Activated naive CD8-positive, alpha-beta T cell (primary cell): ENCODE measurements at regions not wholly inside any gene's neighbourhood (a gene's known extent, or its start where the extent isn't known, plus 50 kb on each side); places are given as distances from the start of the nearest gene placed in this dataset.

Experiments used
- H3K27ac Mint-ChIP-seq: one replicate; pipeline ENCODE4 v1.8.0; 2021; ENCODE audit warnings: mixed read lengths
- H3K27me3 Mint-ChIP-seq: one replicate; pipeline ENCODE4 v1.8.0; 2021; ENCODE audit warnings: mixed read lengths
- H3K36me3 Mint-ChIP-seq: one replicate; pipeline ENCODE4 v1.8.0; 2021; ENCODE audit warnings: mixed read lengths
- H3K4me1 Mint-ChIP-seq: one replicate; pipeline ENCODE4 v1.8.0; 2021; ENCODE audit warnings: low read depth, mixed read lengths
- H3K4me3 Mint-ChIP-seq: one replicate; pipeline ENCODE4 v1.8.0; 2021; ENCODE audit warnings: mild to moderate bottlenecking, mixed read lengths
- H3K9me3 Mint-ChIP-seq: one replicate; pipeline ENCODE4 v1.8.0; 2021; ENCODE audit warnings: low read depth, mixed read lengths

GRCh38 chr15:38864827-38865581 is 300.4 kb upstream of the RASGRP1 start:
- H3K4me3 Mint-ChIP-seq, result no peak overlapping the region
- no peaks in the 10 kb centered on the region for H3K4me1 Mint-ChIP-seq
- no peaks in the 10 kb centered on the region for H3K9me3 Mint-ChIP-seq
- no peaks in the 10 kb centered on the region for H3K36me3 Mint-ChIP-seq
- H3K27me3 Mint-ChIP-seq, result peaks cover 5% of the 10 kb centered on the region
- no peak overlapping the region for H3K27ac Mint-ChIP-seq

- H3K27me3 Mint-ChIP-seq, result peaks cover 7% of the 10 kb centered on the region
- H3K27ac Mint-ChIP-seq, result no peak overlapping the region
- H3K4me3 Mint-ChIP-seq, result no peak overlapping the region
- no peaks in the 10 kb centered on the region for H3K9me3 Mint-ChIP-seq
- H3K4me1 Mint-ChIP-seq, result no peaks in the 10 kb centered on the region
- H3K36me3 Mint-ChIP-seq, result no peaks in the 10 kb centered on the region
These were observed 302.9 kb upstream of the RASGRP1 start for GRCh38 chr15:38867556-38867955.

- Mint-ChIP-seq H3K9me3 (no peaks in the 10 kb centered on the region), H3K36me3 (no peaks in the 10 kb centered on the region), H3K27ac (no peak overlapping the region), H3K4me3 (no peak overlapping the region), H3K4me1 (no peaks in the 10 kb centered on the region), H3K27me3 (peaks cover 10% of the 10 kb centered on the region)
These were observed 303.9 kb upstream of the RASGRP1 start for GRCh38 chr15:38868326-38869114.

GRCh38 chr15:38871638-38872037 is 307.0 kb upstream of the RASGRP1 start:
- Mint-ChIP-seq H3K4me3 (no peak overlapping the region), H3K27ac (no peak overlapping the region), H3K27me3 (peaks cover 10% of the 10 kb centered on the region), H3K9me3 (no peaks in the 10 kb centered on the region), H3K4me1 (no peaks in the 10 kb centered on the region), H3K36me3 (no peaks in the 10 kb centered on the region)

- H3K4me1 Mint-ChIP-seq, result no peaks in the 10 kb centered on the region
- H3K27ac Mint-ChIP-seq, result no peak overlapping the region
- no peaks in the 10 kb centered on the region for H3K9me3 Mint-ChIP-seq
- peaks cover 8% of the 10 kb centered on the region for H3K27me3 Mint-ChIP-seq
- no peaks in the 10 kb centered on the region for H3K36me3 Mint-ChIP-seq
- no peak overlapping the region for H3K4me3 Mint-ChIP-seq
These were observed 308.1 kb upstream of the RASGRP1 start for GRCh38 chr15:38872732-38873131.

- H3K4me1 Mint-ChIP-seq, result no peaks in the 10 kb centered on the region
These were observed 308.5 kb upstream of the RASGRP1 start for GRCh38 chr15:38873158-38873557.

GRCh38 chr15:38874464-38874863 is 309.9 kb upstream of the RASGRP1 start:
- Mint-ChIP-seq H3K4me3 (no peak overlapping the region), H3K9me3 (no peaks in the 10 kb centered on the region), H3K4me1 (no peaks in the 10 kb centered on the region), H3K36me3 (no peaks in the 10 kb centered on the region), H3K27me3 (peaks cover 8% of the 10 kb centered on the region), H3K27ac (no peak overlapping the region)

More at GRCh38 chr15:38873158-38873557, 308.5 kb upstream of the RASGRP1 start:
- Mint-ChIP-seq H3K36me3 (no peaks in the 10 kb centered on the region), H3K27me3 (peaks cover 8% of the 10 kb centered on the region), H3K27ac (no peak overlapping the region), H3K9me3 (no peaks in the 10 kb centered on the region), H3K4me3 (no peak overlapping the region)

GRCh38 chr15:38876211-38876610 is 311.6 kb upstream of the RASGRP1 start:
- H3K4me1 Mint-ChIP-seq, result no peaks in the 10 kb centered on the region
- no peak overlapping the region for H3K4me3 Mint-ChIP-seq
- no peak overlapping the region for H3K27ac Mint-ChIP-seq
- no peaks in the 10 kb centered on the region for H3K36me3 Mint-ChIP-seq
- H3K27me3 Mint-ChIP-seq, result peaks cover 8% of the 10 kb centered on the region
- H3K9me3 Mint-ChIP-seq, result no peaks in the 10 kb centered on the region

GRCh38 chr15:38876621-38877020 is 312.0 kb upstream of the RASGRP1 start:
- H3K27ac Mint-ChIP-seq, result no peak overlapping the region
- no peaks in the 10 kb centered on the region for H3K36me3 Mint-ChIP-seq
- no peaks in the 10 kb centered on the region for H3K4me1 Mint-ChIP-seq
- H3K4me3 Mint-ChIP-seq, result no peak overlapping the region
- peaks cover 8% of the 10 kb centered on the region for H3K27me3 Mint-ChIP-seq
- H3K9me3 Mint-ChIP-seq, result no peaks in the 10 kb centered on the region

GRCh38 chr15:38877471-38877870 is 312.9 kb upstream of the RASGRP1 start:
- no peaks in the 10 kb centered on the region for H3K9me3 Mint-ChIP-seq
- peaks cover 8% of the 10 kb centered on the region for H3K27me3 Mint-ChIP-seq
- no peak overlapping the region for H3K27ac Mint-ChIP-seq
- H3K4me1 Mint-ChIP-seq, result no peaks in the 10 kb centered on the region
- no peaks in the 10 kb centered on the region for H3K36me3 Mint-ChIP-seq
- no peak overlapping the region for H3K4me3 Mint-ChIP-seq

- Mint-ChIP-seq H3K4me1 (no peaks in the 10 kb centered on the region), H3K9me3 (no peaks in the 10 kb centered on the region), H3K4me3 (no peak overlapping the region), H3K36me3 (no peaks in the 10 kb centered on the region), H3K27me3 (peaks cover 3% of the 10 kb centered on the region), H3K27ac (no peak overlapping the region)
These were observed 313.4 kb upstream of the RASGRP1 start for GRCh38 chr15:38878026-38878425.

GRCh38 chr15:38878926-38879325 is 314.3 kb upstream of the RASGRP1 start:
- Mint-ChIP-seq H3K36me3 (no peaks in the 10 kb centered on the region), H3K27ac (no peak overlapping the region), H3K4me1 (peaks cover under 1% of the 10 kb centered on the region), H3K4me3 (no peak overlapping the region), H3K27me3 (peaks cover 2% of the 10 kb centered on the region), H3K9me3 (no peaks in the 10 kb centered on the region)

- H3K27me3 Mint-ChIP-seq, result peaks cover 2% of the 10 kb centered on the region
- peaks cover 3% of the 10 kb centered on the region for H3K4me1 Mint-ChIP-seq
- H3K36me3 Mint-ChIP-seq, result no peaks in the 10 kb centered on the region
- no peak overlapping the region for H3K27ac Mint-ChIP-seq
- no peak overlapping the region for H3K4me3 Mint-ChIP-seq
- H3K9me3 Mint-ChIP-seq, result no peaks in the 10 kb centered on the region
These were observed 315.4 kb upstream of the RASGRP1 start for GRCh38 chr15:38879909-38880471.

GRCh38 chr15:38882221-38882620 is 317.6 kb upstream of the RASGRP1 start:
- peaks cover 3% of the 10 kb centered on the region for H3K4me1 Mint-ChIP-seq
- H3K36me3 Mint-ChIP-seq, result no peaks in the 10 kb centered on the region
- no peak overlapping the region for H3K4me3 Mint-ChIP-seq
- H3K27me3 Mint-ChIP-seq, result no peaks in the 10 kb centered on the region
- no peaks in the 10 kb centered on the region for H3K9me3 Mint-ChIP-seq
- no peak overlapping the region for H3K27ac Mint-ChIP-seq

GRCh38 chr15:38883987-38884386 is 319.4 kb upstream of the RASGRP1 start:
- no peaks in the 10 kb centered on the region for H3K36me3 Mint-ChIP-seq
- H3K4me1 Mint-ChIP-seq, result peaks cover 3% of the 10 kb centered on the region
- H3K9me3 Mint-ChIP-seq, result no peaks in the 10 kb centered on the region
- H3K27ac Mint-ChIP-seq, result no peak overlapping the region
- no peak overlapping the region for H3K4me3 Mint-ChIP-seq
- H3K27me3 Mint-ChIP-seq, result no peaks in the 10 kb centered on the region
